GM18861 (cell line): ENCODE measurements at regions not wholly inside any gene's neighbourhood (a gene's known extent, or its start where the extent isn't known, plus 50 kb on each side); places are given as distances from the start of the nearest gene placed in this dataset.
A peak's percentile ranks its signal among the peaks of the same experiment; 100 is the strongest.
"Not testable (repeated sequence)": the region's sequence is repeated elsewhere in the genome, so short reads cannot be mapped to it uniquely, and the experiment has no call there.

Experiments
- ATAC-seq: cut with Tn5 transposase; IDR thresholded peaks from one replicate; pipeline ENCODE4 v1.9.1; 2021; ENCODE audit not compliant: unreplicated experiment

- no peak for ATAC-seq
Measured at GRCh38 chr9:34796924-34797323, 87.0 kb upstream of the CCL21 start.

GRCh38 chr9:34793428-34793827, 83.5 kb upstream of the CCL21 start:
- no peak for ATAC-seq

- peak; percentile 85 for ATAC-seq
Measured at GRCh38 chr9:34783951-34784487, 74.1 kb upstream of the CCL21 start.

GRCh38 chr9:34782372-34782771, 72.4 kb upstream of the CCL21 start:
- ATAC-seq, result no peak

- ATAC-seq, result no peak
Measured at GRCh38 chr9:34777666-34778065, 67.7 kb upstream of the CCL21 start.

- no peak for ATAC-seq
Measured at GRCh38 chr9:34773955-34774354, 64.0 kb upstream of the CCL21 start.

GRCh38 chr9:34773306-34773910, 63.5 kb upstream of the CCL21 start:
- no peak for ATAC-seq

- no peak for ATAC-seq
Measured at GRCh38 chr9:34771007-34771406, 61.1 kb upstream of the CCL21 start.

- not testable (repeated sequence) for ATAC-seq
Measured at GRCh38 chr9:34767087-34767486, 57.2 kb upstream of the CCL21 start.

GRCh38 chr9:34760196-34761040, 50.5 kb upstream of the CCL21 start:
- ATAC-seq, result not testable (repeated sequence)
